HG03280 (cell line): ENCODE measurements at regions not wholly inside any gene's neighbourhood (a gene's known extent, or its start where the extent isn't known, plus 50 kb on each side); places are given as distances from the start of the nearest gene placed in this dataset.

Experiments
- ATAC-seq: cut with Tn5 transposase; IDR thresholded peaks from one replicate; pipeline ENCODE4 v1.9.1; 2021; ENCODE audit warnings: mild to moderate bottlenecking, moderate library complexity; ENCODE audit not compliant: unreplicated experiment

- ATAC-seq = no peak
Observed at GRCh38 chr14:44788612-44789011, 173.1 kb downstream of the KLHL28 start.

- no peak for ATAC-seq
Observed at GRCh38 chr14:44785096-44785495, 176.7 kb downstream of the KLHL28 start.

- ATAC-seq = no peak
Observed at GRCh38 chr14:44783901-44784300, 177.8 kb downstream of the KLHL28 start.

- ATAC-seq = no peak
Observed at GRCh38 chr14:44782775-44783238, 178.9 kb downstream of the KLHL28 start.

GRCh38 chr14:44780989-44781388 is 180.8 kb downstream of the KLHL28 start:
- ATAC-seq = no peak

GRCh38 chr14:44778604-44779003 is 183.1 kb downstream of the KLHL28 start:
- ATAC-seq = no peak

GRCh38 chr14:44777584-44777983 is 184.2 kb downstream of the KLHL28 start:
- no peak for ATAC-seq

- ATAC-seq = no peak
Observed at GRCh38 chr14:44775248-44775647, 186.5 kb downstream of the KLHL28 start.

- ATAC-seq = no peak
Observed at GRCh38 chr14:44774396-44774795, 187.4 kb downstream of the KLHL28 start.

GRCh38 chr14:44771496-44771895 is 190.3 kb downstream of the KLHL28 start:
- ATAC-seq = no peak

GRCh38 chr14:44770201-44770600 is 191.5 kb downstream of the KLHL28 start:
- ATAC-seq = no peak

- no peak for ATAC-seq
Observed at GRCh38 chr14:44768935-44769334, 192.8 kb downstream of the KLHL28 start.

- ATAC-seq = no peak
Observed at GRCh38 chr14:44767646-44768173, 194.0 kb downstream of the KLHL28 start.

- no peak for ATAC-seq
Observed at GRCh38 chr14:44766285-44766684, 195.5 kb downstream of the KLHL28 start.

- ATAC-seq = no peak
Observed at GRCh38 chr14:44763356-44763755, 198.4 kb downstream of the KLHL28 start.

- no peak for ATAC-seq
Observed at GRCh38 chr14:44759277-44759676, 202.5 kb downstream of the KLHL28 start.

GRCh38 chr14:44756554-44756953 is 205.2 kb downstream of the KLHL28 start:
- no peak for ATAC-seq

- no peak for ATAC-seq
Observed at GRCh38 chr14:44745371-44745770, 216.4 kb downstream of the KLHL28 start.

GRCh38 chr14:44742202-44742601 is 219.5 kb downstream of the KLHL28 start:
- ATAC-seq = no peak

GRCh38 chr14:44741431-44741830 is 220.3 kb downstream of the KLHL28 start:
- no peak for ATAC-seq

- no peak for ATAC-seq
Observed at GRCh38 chr14:44736326-44736725, 225.4 kb downstream of the KLHL28 start.

GRCh38 chr14:44732144-44732543 is 225.1 kb upstream of the FSCB start:
- ATAC-seq = no peak

- no peak for ATAC-seq
Observed at GRCh38 chr14:44730860-44731259, 223.8 kb upstream of the FSCB start.
